AG04450 (cell line): ENCODE measurements at regions not wholly inside any gene's neighbourhood (a gene's known extent, or its start where the extent isn't known, plus 50 kb on each side); places are given as distances from the start of the nearest gene placed in this dataset.

Experiments used
- CTCF ChIA-PET: fragments of 300-600, 350-600 bp; formaldehyde crosslinking; extraction: SDS; loops from one replicate; lab custom pipeline; 2022; ENCODE audit warnings: antibody characterized with exemption, inconsistent platforms; lab: Charles Lee
- POLR2A ChIA-PET: fragments of 350-600 bp; formaldehyde crosslinking; extraction: SDS; loops from one replicate; lab custom pipeline; 2021; ENCODE audit warnings: antibody characterized with exemption, inconsistent platforms; lab: Yijun Ruan, JAX
- DNase-seq: peaks from one replicate; pipeline ENCODE4 v3.0.0-alpha.2; 2011; ENCODE audit warnings: low read depth, low spot score
- H3K27ac ChIP-seq: one replicate; pipeline ENCODE4 v1.5.1; 2012; ENCODE audit warnings: low read depth, low read length, control low read depth
- H3K27me3 ChIP-seq: one replicate; pipeline ENCODE4 v1.6.0; 2012; ENCODE audit warnings: low read length; ENCODE audit not compliant: control insufficient read depth, insufficient read depth
- H3K4me3 ChIP-seq: 2 replicates; pipeline ENCODE4 v1.5.1; 2011; ENCODE audit warnings: mild to moderate bottlenecking, low read depth, low read length, control low read depth
- H3K9me3 ChIP-seq: 2 replicates; pipeline ENCODE4 v1.5.1; 2012; ENCODE audit warnings: low read length; ENCODE audit not compliant: control insufficient read depth, insufficient read depth
- TF ChIP-seq, protein P1 (sequence below): IDR thresholded peaks from 2 replicates; pipeline ENCODE4 v1.5.1; 2011; ENCODE audit warnings: low read depth, low read length, control low read depth, inconsistent platforms

DNA sequence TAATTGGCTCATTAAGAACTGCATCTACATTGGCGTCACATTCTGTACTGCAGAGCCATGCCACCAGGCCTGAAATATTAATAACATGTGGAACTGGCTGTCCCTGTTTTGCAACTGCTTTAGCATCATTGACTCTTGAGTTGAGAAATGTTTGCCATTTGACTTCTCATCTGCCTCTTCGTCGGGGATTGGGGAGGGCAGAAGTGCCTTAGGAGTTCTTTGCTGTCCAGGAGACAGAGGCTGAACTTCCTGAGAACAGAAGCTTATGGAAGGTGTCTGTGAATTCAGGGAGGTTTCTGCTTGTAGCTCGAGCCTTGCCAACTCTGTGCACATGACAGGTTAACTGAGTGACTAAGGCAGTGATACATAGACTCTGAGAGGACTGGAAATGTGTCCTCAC lies 265.0 kb downstream of the KIF4B start:
- TF ChIP-seq, protein P1, sequence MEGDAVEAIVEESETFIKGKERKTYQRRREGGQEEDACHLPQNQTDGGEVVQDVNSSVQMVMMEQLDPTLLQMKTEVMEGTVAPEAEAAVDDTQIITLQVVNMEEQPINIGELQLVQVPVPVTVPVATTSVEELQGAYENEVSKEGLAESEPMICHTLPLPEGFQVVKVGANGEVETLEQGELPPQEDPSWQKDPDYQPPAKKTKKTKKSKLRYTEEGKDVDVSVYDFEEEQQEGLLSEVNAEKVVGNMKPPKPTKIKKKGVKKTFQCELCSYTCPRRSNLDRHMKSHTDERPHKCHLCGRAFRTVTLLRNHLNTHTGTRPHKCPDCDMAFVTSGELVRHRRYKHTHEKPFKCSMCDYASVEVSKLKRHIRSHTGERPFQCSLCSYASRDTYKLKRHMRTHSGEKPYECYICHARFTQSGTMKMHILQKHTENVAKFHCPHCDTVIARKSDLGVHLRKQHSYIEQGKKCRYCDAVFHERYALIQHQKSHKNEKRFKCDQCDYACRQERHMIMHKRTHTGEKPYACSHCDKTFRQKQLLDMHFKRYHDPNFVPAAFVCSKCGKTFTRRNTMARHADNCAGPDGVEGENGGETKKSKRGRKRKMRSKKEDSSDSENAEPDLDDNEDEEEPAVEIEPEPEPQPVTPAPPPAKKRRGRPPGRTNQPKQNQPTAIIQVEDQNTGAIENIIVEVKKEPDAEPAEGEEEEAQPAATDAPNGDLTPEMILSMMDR: no peak
- Histone ChIP-seq H3K27me3 (no peaks in the 10 kb centered on the region), H3K9me3 (peaks cover 8% of the 10 kb centered on the region), H3K27ac (no peak overlapping the region), H3K4me3 (no peak overlapping the region)
- POLR2A ChIA-PET: no interaction called here
- CTCF ChIA-PET: no interaction called here
- DNase-seq: no peak

DNA sequence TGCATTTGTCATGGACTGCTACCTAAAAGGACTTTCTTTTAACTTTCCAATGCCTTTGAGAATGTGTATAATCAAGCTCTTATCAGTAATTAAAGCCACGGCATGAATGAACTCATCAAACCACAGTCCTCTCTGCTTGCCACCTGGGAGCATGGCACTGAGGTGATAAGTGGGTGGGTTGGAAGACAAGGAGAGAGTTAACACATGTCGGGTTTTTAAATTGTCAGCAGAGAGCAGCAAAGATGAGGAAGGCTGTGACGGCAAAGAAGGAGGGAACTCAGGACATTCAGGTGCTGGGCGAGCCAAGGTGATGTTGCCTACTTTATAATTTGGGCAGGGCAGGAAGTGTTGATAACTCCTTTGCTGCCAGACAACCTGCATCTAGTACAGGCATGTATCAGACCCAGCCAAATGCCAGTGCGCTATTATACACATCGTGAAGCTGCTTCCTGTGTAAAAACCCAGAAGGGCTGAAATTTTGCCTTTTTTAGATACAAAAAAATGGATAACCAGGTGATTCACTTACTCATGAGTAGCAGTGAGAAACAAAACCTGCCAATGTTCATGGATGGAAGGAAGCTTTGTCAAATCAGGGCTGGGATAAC lies 269.1 kb downstream of the KIF4B start:
- DNase-seq: no peak
- Histone ChIP-seq H3K9me3 (no peaks in the 10 kb centered on the region; the same call in 1 of the 2 replicates), H3K4me3 (no peak overlapping the region), H3K27ac (no peak overlapping the region), H3K27me3 (no peaks in the 10 kb centered on the region)
- ChIA-PET POLR2A (no interaction called here), CTCF (interaction anchor here (0.6 kb wide), 1 partner anchor 1718 kb away, joined by 3 read pairs; no protein-coding TSS in a partner anchor)
- TF ChIP-seq, protein P1: no peak

DNA sequence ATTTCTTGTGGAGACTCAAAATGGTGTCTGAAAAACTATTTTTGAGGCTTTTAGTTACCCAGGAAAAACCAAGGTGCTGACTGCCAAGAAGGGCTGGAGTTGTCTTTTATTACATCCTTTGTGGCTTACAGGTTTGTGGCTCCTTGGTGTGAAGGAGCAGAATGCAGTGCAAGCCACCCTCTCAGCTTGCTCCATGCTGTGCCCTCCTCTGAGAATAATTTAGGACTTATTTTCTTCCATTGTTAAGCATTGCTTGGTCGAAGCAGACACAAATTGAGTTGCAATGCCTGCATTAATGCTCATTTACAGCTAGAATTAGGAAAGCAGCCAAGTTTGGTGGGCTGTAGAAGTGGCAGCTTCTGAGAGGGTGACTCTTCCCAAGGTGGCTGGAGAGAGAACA lies 272.2 kb downstream of the KIF4B start:
- TF ChIP-seq, protein P1: no peak
- CTCF ChIA-PET: no interaction called here

DNA sequence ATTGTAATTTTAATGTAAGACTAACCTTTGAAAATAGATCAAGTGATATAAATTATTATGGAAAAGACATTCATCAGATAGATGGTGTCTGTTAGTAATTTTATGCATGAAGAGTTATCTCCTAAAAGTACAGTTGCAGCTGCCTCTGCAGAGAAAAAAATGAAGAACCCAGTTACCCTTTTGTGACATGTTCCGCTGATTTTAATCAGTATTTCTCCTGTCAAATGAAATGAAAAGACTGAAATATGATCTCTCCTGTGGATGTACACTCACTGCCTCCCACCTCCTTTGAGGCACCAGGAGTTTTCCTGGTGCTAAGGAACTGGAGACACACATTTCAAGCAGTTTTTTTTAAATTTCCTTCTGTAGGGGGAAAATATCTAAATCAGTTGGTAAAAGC lies 277.4 kb downstream of the KIF4B start:
- CTCF ChIA-PET: no interaction called here
- Histone ChIP-seq H3K27me3 (no peaks in the 10 kb centered on the region), H3K4me3 (no peak overlapping the region), H3K27ac (no peak overlapping the region), H3K9me3 (peaks cover 9% of the 10 kb centered on the region)
- no peak for DNase-seq
- POLR2A ChIA-PET: no interaction called here
- TF ChIP-seq, protein P1: no peak

More for the DNA sequence above, 272.2 kb downstream of the KIF4B start:
- POLR2A ChIA-PET: no interaction called here
- Histone ChIP-seq H3K9me3 (no peaks in the 10 kb centered on the region; the same call in 1 of the 2 replicates), H3K4me3 (no peak overlapping the region), H3K27me3 (no peaks in the 10 kb centered on the region), H3K27ac (no peak overlapping the region)
- no peak for DNase-seq

DNA sequence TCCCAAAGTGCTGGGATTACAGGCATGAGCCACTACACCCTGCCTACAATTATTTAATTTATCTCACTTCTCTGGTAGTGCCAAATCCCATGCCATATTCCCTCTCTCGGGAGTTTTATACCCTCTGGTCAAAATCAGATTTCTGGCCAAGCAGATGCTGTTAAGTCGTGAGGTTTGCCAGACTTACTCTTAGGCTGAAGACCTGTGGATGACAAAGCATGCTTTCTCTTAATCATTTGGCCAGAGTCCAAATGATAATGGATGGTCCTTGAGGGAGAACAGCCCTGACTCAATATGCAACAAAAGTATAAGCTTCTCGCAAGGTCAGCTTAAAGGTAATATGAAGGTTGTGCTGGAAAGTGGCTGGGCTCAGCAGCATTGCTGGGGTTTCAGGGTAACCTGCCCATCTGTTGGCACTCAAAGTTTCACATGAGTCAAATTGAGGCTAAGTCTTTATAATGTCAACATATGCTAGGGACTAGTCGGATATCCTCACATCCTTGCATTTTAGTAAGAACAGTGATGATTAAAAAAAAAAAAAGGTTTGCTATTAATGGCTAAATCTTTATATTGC lies 280.1 kb downstream of the KIF4B start:
- ChIA-PET CTCF (no interaction called here), POLR2A (no interaction called here)
- no peak overlapping the region for H3K27ac ChIP-seq
- H3K4me3 ChIP-seq: no peak overlapping the region
- H3K9me3 ChIP-seq: peaks cover 16% of the 10 kb centered on the region
- TF ChIP-seq, protein P1: no peak
- no peak for DNase-seq
- H3K27me3 ChIP-seq: no peaks in the 10 kb centered on the region
